Endothelial cell (in vitro differentiated cells): ENCODE measurements at regions not wholly inside any gene's neighbourhood (a gene's known extent, or its start where the extent isn't known, plus 50 kb on each side); places are given as distances from the start of the nearest gene placed in this dataset.
A peak's percentile ranks its signal among the peaks of the same experiment; 100 is the strongest.

Source experiments
- DNase-seq: peaks from one replicate; pipeline ENCODE4 v3.0.0; 2021; ENCODE audit warnings: low spot score
- H3K27ac Mint-ChIP-seq: one replicate; pipeline ENCODE4 v1.8.0; 2021; ENCODE audit warnings: mixed read lengths, inconsistent platforms; ENCODE audit not compliant: unreplicated experiment
- H3K27me3 Mint-ChIP-seq: one replicate; pipeline ENCODE4 v1.8.0; 2021; ENCODE audit warnings: mild to moderate bottlenecking, moderate library complexity, mixed read lengths, inconsistent platforms; ENCODE audit not compliant: unreplicated experiment
- H3K36me3 Mint-ChIP-seq: one replicate; pipeline ENCODE4 v1.8.0; 2021; ENCODE audit warnings: mild to moderate bottlenecking, low read depth, mixed read lengths, inconsistent platforms; ENCODE audit not compliant: unreplicated experiment
- H3K4me1 Mint-ChIP-seq: one replicate; pipeline ENCODE4 v1.8.0; 2021; ENCODE audit warnings: mild to moderate bottlenecking, mixed read lengths, inconsistent platforms; ENCODE audit not compliant: unreplicated experiment
- H3K4me3 Mint-ChIP-seq: one replicate; pipeline ENCODE4 v1.8.0; 2021; ENCODE audit warnings: mild to moderate bottlenecking, mixed read lengths, inconsistent platforms; ENCODE audit not compliant: unreplicated experiment
- H3K9me3 Mint-ChIP-seq: one replicate; pipeline ENCODE4 v1.8.0; 2021; ENCODE audit warnings: mixed read lengths, inconsistent platforms; ENCODE audit not compliant: unreplicated experiment
- TF ChIP-seq, protein P1 (sequence below): fragments of 200-600 bp; sonication (generic); IDR thresholded peaks from one replicate; pipeline ENCODE4 v1.5.0; 2021; ENCODE audit warnings: antibody characterized with exemption; ENCODE audit not compliant: unreplicated experiment

DNA sequence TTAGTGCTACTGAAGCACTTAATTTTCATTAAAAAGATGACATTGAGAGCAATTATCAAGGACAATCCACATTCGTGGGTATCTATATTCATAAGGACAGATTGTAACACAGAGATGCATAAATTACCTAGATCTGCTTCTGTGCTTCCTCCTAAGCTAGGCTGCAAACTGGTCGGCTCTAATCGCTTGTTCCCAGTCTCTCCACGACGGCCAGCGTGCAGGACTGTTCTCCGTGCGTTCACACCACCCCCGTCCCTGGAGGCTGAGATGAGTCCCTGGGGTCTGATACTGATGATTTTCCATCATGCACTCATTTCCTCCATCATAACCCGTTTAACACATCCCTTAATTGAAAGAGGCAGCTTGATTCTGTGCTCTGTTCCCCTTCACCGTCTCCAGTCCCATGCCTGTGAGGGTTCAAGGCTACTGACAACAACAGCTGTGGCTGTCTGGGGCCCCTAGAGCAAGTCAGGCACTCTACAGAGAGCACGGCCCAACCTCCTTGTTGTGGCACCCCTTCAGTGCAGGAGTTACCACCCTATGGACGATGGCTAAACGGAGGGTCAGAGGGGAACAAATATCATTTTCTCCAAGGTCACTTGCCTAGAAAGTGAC lies 469.6 kb downstream of the NPHP4 start:
- H3K27me3 Mint-ChIP-seq: peaks cover 2% of the 10 kb centered on the region
- no peaks in the 10 kb centered on the region for H3K9me3 Mint-ChIP-seq
- no peak overlapping the region for H3K4me3 Mint-ChIP-seq
- TF ChIP-seq, protein P1, sequence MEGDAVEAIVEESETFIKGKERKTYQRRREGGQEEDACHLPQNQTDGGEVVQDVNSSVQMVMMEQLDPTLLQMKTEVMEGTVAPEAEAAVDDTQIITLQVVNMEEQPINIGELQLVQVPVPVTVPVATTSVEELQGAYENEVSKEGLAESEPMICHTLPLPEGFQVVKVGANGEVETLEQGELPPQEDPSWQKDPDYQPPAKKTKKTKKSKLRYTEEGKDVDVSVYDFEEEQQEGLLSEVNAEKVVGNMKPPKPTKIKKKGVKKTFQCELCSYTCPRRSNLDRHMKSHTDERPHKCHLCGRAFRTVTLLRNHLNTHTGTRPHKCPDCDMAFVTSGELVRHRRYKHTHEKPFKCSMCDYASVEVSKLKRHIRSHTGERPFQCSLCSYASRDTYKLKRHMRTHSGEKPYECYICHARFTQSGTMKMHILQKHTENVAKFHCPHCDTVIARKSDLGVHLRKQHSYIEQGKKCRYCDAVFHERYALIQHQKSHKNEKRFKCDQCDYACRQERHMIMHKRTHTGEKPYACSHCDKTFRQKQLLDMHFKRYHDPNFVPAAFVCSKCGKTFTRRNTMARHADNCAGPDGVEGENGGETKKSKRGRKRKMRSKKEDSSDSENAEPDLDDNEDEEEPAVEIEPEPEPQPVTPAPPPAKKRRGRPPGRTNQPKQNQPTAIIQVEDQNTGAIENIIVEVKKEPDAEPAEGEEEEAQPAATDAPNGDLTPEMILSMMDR: no peak
- H3K27ac Mint-ChIP-seq: no peak overlapping the region
- no peaks in the 10 kb centered on the region for H3K36me3 Mint-ChIP-seq
- peaks cover 10% of the 10 kb centered on the region for H3K4me1 Mint-ChIP-seq
- no peak for DNase-seq

DNA sequence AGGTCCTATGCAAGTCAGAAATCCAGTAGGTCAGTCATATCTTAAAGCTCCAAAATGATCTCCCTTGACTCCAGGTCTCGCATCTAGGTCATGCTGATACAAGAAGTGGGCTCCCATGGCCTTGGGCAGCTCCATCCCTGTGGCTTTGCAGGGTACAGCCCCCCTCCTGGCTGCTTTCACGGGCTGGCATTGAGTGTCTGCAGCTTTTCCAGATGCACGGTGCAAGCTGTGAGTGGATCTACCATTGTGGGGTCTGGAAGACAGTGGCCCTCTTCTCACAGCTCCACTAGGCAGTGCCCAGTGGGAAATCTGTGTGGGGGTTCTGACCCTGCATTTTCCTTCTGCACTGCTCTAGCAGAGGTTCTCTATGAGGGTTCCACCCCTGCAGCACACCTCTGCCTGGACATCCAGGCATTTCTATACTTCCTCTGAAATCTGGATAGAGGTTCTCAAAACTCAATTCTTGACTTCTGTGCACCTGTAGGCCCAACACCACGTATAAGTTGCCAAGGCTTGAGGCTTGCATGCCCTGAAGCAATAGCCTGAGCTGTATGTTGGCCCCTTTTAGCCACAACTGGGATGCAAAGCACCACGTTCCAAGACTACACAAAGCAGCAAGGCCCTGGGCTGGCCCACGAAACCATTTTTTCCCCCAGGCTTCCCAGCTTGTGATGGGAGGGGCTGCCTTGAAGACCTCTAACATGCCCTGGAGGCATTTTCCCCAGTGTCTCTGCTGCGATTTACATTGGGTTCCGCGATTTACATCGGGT lies 472.7 kb downstream of the NPHP4 start:
- H3K9me3 Mint-ChIP-seq: no peaks in the 10 kb centered on the region
- no peak overlapping the region for H3K27ac Mint-ChIP-seq
- TF ChIP-seq, protein P1: no peak
- H3K27me3 Mint-ChIP-seq: peaks cover 6% of the 10 kb centered on the region
- DNase-seq: no peak
- H3K4me3 Mint-ChIP-seq: no peak overlapping the region
- peaks cover 10% of the 10 kb centered on the region for H3K4me1 Mint-ChIP-seq
- H3K36me3 Mint-ChIP-seq: no peaks in the 10 kb centered on the region

- Mint-ChIP-seq H3K9me3 (no peaks in the 10 kb centered on the region), H3K27ac (no peak overlapping the region), H3K4me3 (no peak overlapping the region), H3K36me3 (no peaks in the 10 kb centered on the region), H3K27me3 (peaks cover 6% of the 10 kb centered on the region), H3K4me1 (peaks cover 7% of the 10 kb centered on the region)
- TF ChIP-seq, protein P1: no peak
- DNase-seq: no peak
Measured at GRCh38 chr1:5516756-5517155, 475.5 kb downstream of the NPHP4 start.

- TF ChIP-seq, protein P1: no peak
- H3K36me3 Mint-ChIP-seq: no peaks in the 10 kb centered on the region
- no peak for DNase-seq
- H3K9me3 Mint-ChIP-seq: no peaks in the 10 kb centered on the region
- H3K4me3 Mint-ChIP-seq: no peak overlapping the region
- no peak overlapping the region for H3K27ac Mint-ChIP-seq
- H3K27me3 Mint-ChIP-seq: peaks cover 8% of the 10 kb centered on the region
- peaks cover 9% of the 10 kb centered on the region for H3K4me1 Mint-ChIP-seq
Measured at GRCh38 chr1:5515501-5515900, 476.7 kb downstream of the NPHP4 start.

GRCh38 chr1:5514527-5515183 lies 477.6 kb downstream of the NPHP4 start:
- H3K9me3 Mint-ChIP-seq: no peaks in the 10 kb centered on the region
- peaks cover 6% of the 10 kb centered on the region for H3K27me3 Mint-ChIP-seq
- TF ChIP-seq, protein P1: peak; percentile 100
- no peaks in the 10 kb centered on the region for H3K36me3 Mint-ChIP-seq
- H3K4me3 Mint-ChIP-seq: no peak overlapping the region
- peaks cover 9% of the 10 kb centered on the region for H3K4me1 Mint-ChIP-seq
- H3K27ac Mint-ChIP-seq: no peak overlapping the region
- peak; percentile 84 for DNase-seq
